GM12878 (cell line): ENCODE measurements at regions not wholly inside any gene's neighbourhood (a gene's known extent, or its start where the extent isn't known, plus 50 kb on each side); places are given as distances from the start of the nearest gene placed in this dataset.

ENCODE experiments used
- ATAC-seq: fragments of 200-7000 bp; cut with Tn5 transposase; 3 replicates; pipeline ENCODE4 v1.9.1; 2020; ENCODE audit warnings: mild to moderate bottlenecking, moderate library complexity
- BruUV-seq: library from RNA; stranded (reverse); fragments of 400-500 nt; replicated peaks from 2 replicates; lab custom pipeline; 2021; lab: Mats Ljungman, UMichigan
- CTCF ChIA-PET: fragments of 300-600 bp; sonication (Branson Sonifier 250); formaldehyde crosslinking; extraction: SDS; loops from one replicate; lab custom pipeline; 2021; ENCODE audit warnings: inconsistent platforms; lab: Yijun Ruan, JAX
- POLR2A ChIA-PET: fragments of 350-600 bp; formaldehyde crosslinking; extraction: SDS; loops from one replicate; lab custom pipeline; 2021; ENCODE audit warnings: inconsistent platforms; lab: Charles Lee
- RAD21 ChIA-PET: fragments of 300-600 bp; sonication (Branson Sonifier 250); formaldehyde crosslinking; loops from one replicate; lab custom pipeline; 2023; ENCODE audit warnings: antibody characterized with exemption; ENCODE audit not compliant: unreplicated experiment; lab: Charles Lee
- SMC1A ChIA-PET: fragments of 300-600 bp; sonication (Branson Sonifier 250); formaldehyde crosslinking; loops from one replicate; lab custom pipeline; 2023; ENCODE audit not compliant: unreplicated experiment, uncharacterized antibody; lab: Charles Lee
- DNase-seq: peaks from one replicate; pipeline ENCODE4 v3.0.0-alpha.2; 2011; ENCODE audit warnings: low read depth, low spot score
- FAIRE-seq: peaks from 3 replicates; lab custom pipeline; 2011; peaks lifted over from hg19 to GRCh38; lab: Jason Lieb, UNC
- H2AFZ ChIP-seq: 2 replicates; pipeline ENCODE4 v1.6.0; 2011; ENCODE audit warnings: low read depth, low read length, control low read depth; ENCODE audit not compliant: control insufficient read depth
- H3K27ac ChIP-seq: 2 replicates; pipeline ENCODE4 v1.5.1; 2011; ENCODE audit warnings: control low read depth; ENCODE audit not compliant: control insufficient read depth, insufficient read depth
- H3K27me3 ChIP-seq, 2 experiments: replicated peaks in 1 of 2; 2 replicates each; pipeline versions ENCODE4 v1.6.0 to v1.6.1; 2011; ENCODE audit warnings: low read length in 1 of 2; ENCODE audit not compliant: control insufficient read depth in 2 of 2, insufficient read depth in 2 of 2
- H3K36me3 ChIP-seq, 2 experiments: 2 replicates each; pipeline ENCODE4 v1.5.1; 2011; ENCODE audit warnings: low read length in 1 of 2; ENCODE audit not compliant: control insufficient read depth in 2 of 2, insufficient read depth in 2 of 2
- H3K4me1 ChIP-seq: 2 replicates; pipeline ENCODE4 v1.6.1; 2011; ENCODE audit warnings: mild to moderate bottlenecking, low read length, moderate library complexity, mixed read lengths; ENCODE audit not compliant: control insufficient read depth, insufficient read depth
- H3K4me2 ChIP-seq: 2 replicates; pipeline ENCODE4 v1.6.0; 2011; ENCODE audit warnings: control low read depth; ENCODE audit not compliant: control insufficient read depth, insufficient read depth
- H3K4me3 ChIP-seq: fragments of 200-600 bp; sonication (generic); 2 replicates; pipeline ENCODE4 v1.5.1; 2016
- H3K79me2 ChIP-seq: 2 replicates; pipeline ENCODE4 v1.6.0; 2011; ENCODE audit warnings: low read length; ENCODE audit not compliant: control insufficient read depth, insufficient read depth
- H3K9ac ChIP-seq: 2 replicates; pipeline ENCODE4 v1.8.0; 2011; ENCODE audit warnings: low read length, control low read depth, mixed read lengths; ENCODE audit not compliant: control insufficient read depth, insufficient read depth
- H3K9me3 ChIP-seq: replicated peaks from 3 replicates; pipeline ENCODE4 v1.5.1; 2011; ENCODE audit warnings: mild to moderate bottlenecking, low read length; ENCODE audit not compliant: control insufficient read depth, insufficient read depth
- H4K20me1 ChIP-seq: 2 replicates; pipeline ENCODE4 v1.6.0; 2011; ENCODE audit not compliant: control insufficient read depth, insufficient read depth
- CEBPB ChIP-seq, 2 experiments: fragments of 150-350 bp in 1 of 2; IDR thresholded peaks; 2 replicates each; pipeline ENCODE4 v1.6.1; 2012 to 2014; ENCODE audit warnings: low read depth in 2 of 2, low read length in 2 of 2, borderline replicate concordance in 1 of 2, inconsistent platforms in 1 of 2
- DPF2 ChIP-seq: fragments of 450-650 bp; IDR thresholded peaks from 2 replicates; pipeline ENCODE4 v1.6.1; 2017; ENCODE audit warnings: mild to moderate bottlenecking
- FOXM1 ChIP-seq: IDR thresholded peaks from 2 replicates; pipeline ENCODE4 v1.6.1; 2012; ENCODE audit warnings: low read depth, mild to moderate bottlenecking, inconsistent platforms, low read length, moderate library complexity
- MYB ChIP-seq: fragments of 150-350 bp; IDR thresholded peaks from 2 replicates; pipeline ENCODE4 v1.6.1; 2014; ENCODE audit warnings: mild to moderate bottlenecking, low read depth, low read length, borderline replicate concordance
- NBN ChIP-seq: fragments of 450-650 bp; IDR thresholded peaks from 2 replicates; pipeline ENCODE4 v1.6.1; 2016
- NFIC ChIP-seq: IDR thresholded peaks from 2 replicates; pipeline ENCODE4 v1.6.1; 2012; ENCODE audit warnings: low read depth, mild to moderate bottlenecking, inconsistent platforms, low read length, moderate library complexity
- PKNOX1 ChIP-seq: fragments of 450-650 bp; IDR thresholded peaks from 2 replicates; pipeline ENCODE4 v1.6.1; 2016; ENCODE audit warnings: mild to moderate bottlenecking
- SMAD1 ChIP-seq: fragments of 450-650 bp; IDR thresholded peaks from 2 replicates; pipeline ENCODE4 v1.6.1; 2018; ENCODE audit warnings: mild to moderate bottlenecking, low read depth; ENCODE audit not compliant: partially characterized antibody
- SMAD5 ChIP-seq: IDR thresholded peaks from 2 replicates; pipeline ENCODE4 v1.6.1; 2016; ENCODE audit warnings: antibody characterized with exemption, low read depth
- SP1 ChIP-seq: IDR thresholded peaks from one replicate; pipeline ENCODE4 v1.6.1; 2011; ENCODE audit warnings: low read depth, low read length
- SRF ChIP-seq, 2 experiments: IDR thresholded peaks; 2 replicates each; pipeline ENCODE4 v1.6.1; 2011; ENCODE audit warnings: low read depth in 2 of 2, low read length in 2 of 2, mild to moderate bottlenecking in 1 of 2, moderate library complexity in 1 of 2
- TCF7 ChIP-seq: IDR thresholded peaks from 2 replicates; pipeline ENCODE4 v1.6.1; 2014; ENCODE audit warnings: antibody characterized with exemption, borderline replicate concordance
- YY1 ChIP-seq: IDR thresholded peaks from 2 replicates; pipeline ENCODE4 v1.6.1; 2011; ENCODE audit warnings: low read depth, mild to moderate bottlenecking, low read length
- ZNF274 ChIP-seq: IDR thresholded peaks from one replicate; pipeline ENCODE4 v1.8.0; 2011; ENCODE audit not compliant: insufficient read length, insufficient read depth
- ZNF384 ChIP-seq: IDR thresholded peaks from 2 replicates; pipeline ENCODE4 v1.6.1; 2012; ENCODE audit warnings: low read depth, mild to moderate bottlenecking, low read length, improper control_type of control experiment, borderline replicate concordance
- in situ Hi-C: fragments of 300-500 bp; cut with MboI; formaldehyde crosslinking; loops from 9 replicates; pipeline ENCODE4 v1.14.3; 2018; ENCODE audit warnings: mixed read lengths
- intact Hi-C: fragments of 100-400 bp; cut with micrococcal nuclease; formaldehyde crosslinking; loops from one replicate; pipeline ENCODE4 v1.14.2; 2022; ENCODE audit not compliant: unreplicated experiment
- TF ChIP-seq, protein P1 (sequence below): fragments of 450-650 bp; IDR thresholded peaks from 2 replicates; pipeline ENCODE4 v1.6.1; 2016; ENCODE audit warnings: mild to moderate bottlenecking, moderate library complexity, borderline replicate concordance
- TF ChIP-seq, protein P2 (sequence below): fragments of 450-650 bp; conservative IDR thresholded peaks from 2 replicates; pipeline ENCODE4 v1.6.1; 2017; ENCODE audit warnings: mild to moderate bottlenecking, moderate library complexity
- TF ChIP-seq, protein P3 (sequence below): IDR thresholded peaks from 2 replicates; pipeline ENCODE4 v1.6.1; 2011; ENCODE audit warnings: borderline replicate concordance, low read depth, mild to moderate bottlenecking, moderate library complexity, mixed read lengths, low read length; ENCODE audit not compliant: insufficient read depth; ENCODE audit errors: extremely low read length
- TF ChIP-seq, protein P4 (sequence below): IDR thresholded peaks from 2 replicates; pipeline ENCODE4 v1.6.1; 2011; ENCODE audit warnings: low read depth, mild to moderate bottlenecking, low read length, moderate library complexity, borderline replicate concordance; ENCODE audit errors: extremely low read depth

DNA sequence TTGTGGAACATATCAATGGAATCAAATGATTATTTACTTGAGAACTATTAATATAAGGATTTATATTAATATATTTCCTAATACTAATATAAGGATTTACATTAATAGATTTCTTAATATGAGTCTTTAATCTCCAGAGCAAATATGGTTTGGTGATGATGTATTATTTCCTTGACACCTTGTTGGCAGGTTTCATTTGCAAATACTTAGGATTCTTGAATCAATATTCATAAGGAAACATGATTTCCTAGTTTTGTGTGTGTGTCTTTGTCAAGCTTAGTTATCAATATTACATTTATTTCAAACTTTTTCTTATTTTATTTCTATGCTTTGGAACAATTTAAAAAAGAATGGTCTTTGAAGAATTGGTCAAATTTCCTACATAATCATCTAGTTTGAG lies 138.5 kb downstream of the RAB38 start:
- H3K9me3 ChIP-seq: no peaks in the 10 kb centered on the region
- DNase-seq (no peak), ATAC-seq (no peak), FAIRE-seq (no peak)
- H3K27ac ChIP-seq: no peak overlapping the region
- CTCF ChIA-PET: no interaction called here
- in situ Hi-C loops: no loop called here
- intact Hi-C loops: no loop called here
- H3K79me2 ChIP-seq: no peaks in the 10 kb centered on the region
- no peak overlapping the region for H3K4me3 ChIP-seq
- no peaks in the 10 kb centered on the region for H3K4me1 ChIP-seq
- POLR2A ChIA-PET: no interaction called here
- no peak overlapping the region for H2AFZ ChIP-seq
- H3K36me3 ChIP-seq: no peaks in the 10 kb centered on the region
- no TSS peak for BruUV-seq
- H4K20me1 ChIP-seq: no peaks in the 10 kb centered on the region
- RAD21 ChIA-PET: no interaction called here
- H3K4me2 ChIP-seq: no peak overlapping the region
- no peak overlapping the region for H3K9ac ChIP-seq
- H3K27me3 ChIP-seq: no peaks in the 10 kb centered on the region; a peak in 1 of 4 replicates
- SMC1A ChIA-PET: no interaction called here
- TF ChIP-seq MYB (no peak), DPF2 (no peak), ZNF274 (no peak), ZNF384 (no peak), SMAD1 (no peak), SP1 (no peak), CEBPB (IDR thresholded peaks at IDR 0.05; ENCODE audit: borderline replicate concordance in 1 of 2, low read depth in 2 of 2, low read length in 2 of 2) (no peak), NFIC (no peak), SRF (IDR thresholded peaks at IDR 0.05; ENCODE audit: low read depth in 2 of 2, low read length in 2 of 2) (no peak), YY1 (no peak), FOXM1 (no peak), PKNOX1 (no peak), SMAD5 (no peak), TCF7 (no peak), NBN (no peak)
- TF ChIP-seq, protein P1, sequence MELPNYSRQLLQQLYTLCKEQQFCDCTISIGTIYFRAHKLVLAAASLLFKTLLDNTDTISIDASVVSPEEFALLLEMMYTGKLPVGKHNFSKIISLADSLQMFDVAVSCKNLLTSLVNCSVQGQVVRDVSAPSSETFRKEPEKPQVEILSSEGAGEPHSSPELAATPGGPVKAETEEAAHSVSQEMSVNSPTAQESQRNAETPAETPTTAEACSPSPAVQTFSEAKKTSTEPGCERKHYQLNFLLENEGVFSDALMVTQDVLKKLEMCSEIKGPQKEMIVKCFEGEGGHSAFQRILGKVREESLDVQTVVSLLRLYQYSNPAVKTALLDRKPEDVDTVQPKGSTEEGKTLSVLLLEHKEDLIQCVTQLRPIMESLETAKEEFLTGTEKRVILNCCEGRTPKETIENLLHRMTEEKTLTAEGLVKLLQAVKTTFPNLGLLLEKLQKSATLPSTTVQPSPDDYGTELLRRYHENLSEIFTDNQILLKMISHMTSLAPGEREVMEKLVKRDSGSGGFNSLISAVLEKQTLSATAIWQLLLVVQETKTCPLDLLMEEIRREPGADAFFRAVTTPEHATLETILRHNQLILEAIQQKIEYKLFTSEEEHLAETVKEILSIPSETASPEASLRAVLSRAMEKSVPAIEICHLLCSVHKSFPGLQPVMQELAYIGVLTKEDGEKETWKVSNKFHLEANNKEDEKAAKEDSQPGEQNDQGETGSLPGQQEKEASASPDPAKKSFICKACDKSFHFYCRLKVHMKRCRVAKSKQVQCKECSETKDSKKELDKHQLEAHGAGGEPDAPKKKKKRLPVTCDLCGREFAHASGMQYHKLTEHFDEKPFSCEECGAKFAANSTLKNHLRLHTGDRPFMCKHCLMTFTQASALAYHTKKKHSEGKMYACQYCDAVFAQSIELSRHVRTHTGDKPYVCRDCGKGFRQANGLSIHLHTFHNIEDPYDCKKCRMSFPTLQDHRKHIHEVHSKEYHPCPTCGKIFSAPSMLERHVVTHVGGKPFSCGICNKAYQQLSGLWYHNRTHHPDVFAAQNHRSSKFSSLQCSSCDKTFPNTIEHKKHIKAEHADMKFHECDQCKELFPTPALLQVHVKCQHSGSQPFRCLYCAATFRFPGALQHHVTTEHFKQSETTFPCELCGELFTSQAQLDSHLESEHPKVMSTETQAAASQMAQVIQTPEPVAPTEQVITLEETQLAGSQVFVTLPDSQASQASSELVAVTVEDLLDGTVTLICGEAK: no peak
- TF ChIP-seq, protein P2, sequence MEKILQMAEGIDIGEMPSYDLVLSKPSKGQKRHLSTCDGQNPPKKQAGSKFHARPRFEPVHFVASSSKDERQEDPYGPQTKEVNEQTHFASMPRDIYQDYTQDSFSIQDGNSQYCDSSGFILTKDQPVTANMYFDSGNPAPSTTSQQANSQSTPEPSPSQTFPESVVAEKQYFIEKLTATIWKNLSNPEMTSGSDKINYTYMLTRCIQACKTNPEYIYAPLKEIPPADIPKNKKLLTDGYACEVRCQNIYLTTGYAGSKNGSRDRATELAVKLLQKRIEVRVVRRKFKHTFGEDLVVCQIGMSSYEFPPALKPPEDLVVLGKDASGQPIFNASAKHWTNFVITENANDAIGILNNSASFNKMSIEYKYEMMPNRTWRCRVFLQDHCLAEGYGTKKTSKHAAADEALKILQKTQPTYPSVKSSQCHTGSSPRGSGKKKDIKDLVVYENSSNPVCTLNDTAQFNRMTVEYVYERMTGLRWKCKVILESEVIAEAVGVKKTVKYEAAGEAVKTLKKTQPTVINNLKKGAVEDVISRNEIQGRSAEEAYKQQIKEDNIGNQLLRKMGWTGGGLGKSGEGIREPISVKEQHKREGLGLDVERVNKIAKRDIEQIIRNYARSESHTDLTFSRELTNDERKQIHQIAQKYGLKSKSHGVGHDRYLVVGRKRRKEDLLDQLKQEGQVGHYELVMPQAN: no peak
- TF ChIP-seq, protein P3, sequence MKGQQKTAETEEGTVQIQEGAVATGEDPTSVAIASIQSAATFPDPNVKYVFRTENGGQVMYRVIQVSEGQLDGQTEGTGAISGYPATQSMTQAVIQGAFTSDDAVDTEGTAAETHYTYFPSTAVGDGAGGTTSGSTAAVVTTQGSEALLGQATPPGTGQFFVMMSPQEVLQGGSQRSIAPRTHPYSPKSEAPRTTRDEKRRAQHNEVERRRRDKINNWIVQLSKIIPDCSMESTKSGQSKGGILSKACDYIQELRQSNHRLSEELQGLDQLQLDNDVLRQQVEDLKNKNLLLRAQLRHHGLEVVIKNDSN: no peak
- TF ChIP-seq, protein P4, sequence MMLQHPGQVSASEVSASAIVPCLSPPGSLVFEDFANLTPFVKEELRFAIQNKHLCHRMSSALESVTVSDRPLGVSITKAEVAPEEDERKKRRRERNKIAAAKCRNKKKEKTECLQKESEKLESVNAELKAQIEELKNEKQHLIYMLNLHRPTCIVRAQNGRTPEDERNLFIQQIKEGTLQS: no peak
